Epithelial cell of proximal tubule (primary cell): ENCODE measurements at regions not wholly inside any gene's neighbourhood (a gene's known extent, or its start where the extent isn't known, plus 50 kb on each side); places are given as distances from the start of the nearest gene placed in this dataset.
"Not testable (repeated sequence)": the region's sequence is repeated elsewhere in the genome, so short reads cannot be mapped to it uniquely, and the experiment has no call there.

Source experiments
- DNase-seq: peaks from one replicate; pipeline ENCODE4 v3.0.0-alpha.2; 2011; ENCODE audit warnings: low read depth
- H3K4me3 ChIP-seq: 2 replicates; pipeline ENCODE4 v1.5.1; 2011; ENCODE audit warnings: low read depth, mild to moderate bottlenecking, low read length

GRCh38 chr2:91580043-91580442 is 2888.6 kb downstream of the RPIA start:
- DNase-seq, H3K4me3 ChIP-seq: not testable (repeated sequence)

GRCh38 chr2:91587098-91587497 is 2895.6 kb downstream of the RPIA start:
- not testable (repeated sequence) for DNase-seq, H3K4me3 ChIP-seq

- not testable (repeated sequence) for DNase-seq, H3K4me3 ChIP-seq
Measured at GRCh38 chr2:91587908-91588535, 2896.5 kb downstream of the RPIA start.

GRCh38 chr2:91588782-91589223 is 2897.3 kb downstream of the RPIA start:
- not testable (repeated sequence) for DNase-seq, H3K4me3 ChIP-seq

GRCh38 chr2:91589454-91590328 is 2898.2 kb downstream of the RPIA start:
- not testable (repeated sequence) for H3K4me3 ChIP-seq, DNase-seq

GRCh38 chr2:91590381-91590780 is 2898.9 kb downstream of the RPIA start:
- H3K4me3 ChIP-seq, DNase-seq: not testable (repeated sequence)

- not testable (repeated sequence) for DNase-seq
Measured at GRCh38 chr2:91591066-91591465, 2899.6 kb downstream of the RPIA start.

GRCh38 chr2:91597436-91597835 is 2906.0 kb downstream of the RPIA start:
- DNase-seq, H3K4me3 ChIP-seq: not testable (repeated sequence)

More at GRCh38 chr2:91591066-91591465, 2899.6 kb downstream of the RPIA start:
- H3K4me3 ChIP-seq, result not testable (repeated sequence)

- DNase-seq, result not testable (repeated sequence)
Measured at GRCh38 chr2:91598519-91598918, 2907.0 kb downstream of the RPIA start.

GRCh38 chr2:91599000-91599399 is 2907.5 kb downstream of the RPIA start:
- not testable (repeated sequence) for DNase-seq, H3K4me3 ChIP-seq

More at GRCh38 chr2:91598519-91598918, 2907.0 kb downstream of the RPIA start:
- H3K4me3 ChIP-seq, result not testable (repeated sequence)

GRCh38 chr2:91602860-91603259 is 2911.4 kb downstream of the RPIA start:
- H3K4me3 ChIP-seq, DNase-seq: not testable (repeated sequence)

GRCh38 chr2:91603996-91604395 is 2912.5 kb downstream of the RPIA start:
- not testable (repeated sequence) for H3K4me3 ChIP-seq, DNase-seq

GRCh38 chr2:91604629-91605028 is 2913.2 kb downstream of the RPIA start:
- DNase-seq, H3K4me3 ChIP-seq: not testable (repeated sequence)

- not testable (repeated sequence) for DNase-seq, H3K4me3 ChIP-seq
Measured at GRCh38 chr2:91623739-91624138, 2932.3 kb downstream of the RPIA start.

- H3K4me3 ChIP-seq, DNase-seq: not testable (repeated sequence)
Measured at GRCh38 chr2:91628471-91628870, 2937.0 kb downstream of the RPIA start.

GRCh38 chr2:91657193-91657592 is 2965.7 kb downstream of the RPIA start:
- H3K4me3 ChIP-seq, result peak overlapping the region; percentile 8
- DNase-seq, result peak; percentile 0

- H3K4me3 ChIP-seq, result peak overlapping the region; percentile 23
Measured at GRCh38 chr2:91658336-91658735, 2966.9 kb downstream of the RPIA start.

GRCh38 chr2:91659189-91659916 is 2967.9 kb downstream of the RPIA start:
- H3K4me3 ChIP-seq, result peak overlapping the region; percentile 50
- DNase-seq, result not testable (repeated sequence)

More at GRCh38 chr2:91658336-91658735, 2966.9 kb downstream of the RPIA start:
- not testable (repeated sequence) for DNase-seq

- H3K4me3 ChIP-seq, result peak overlapping the region; percentile 52
- not testable (repeated sequence) for DNase-seq
Measured at GRCh38 chr2:91659917-91660275, 2968.4 kb downstream of the RPIA start.
